Endothelial cell of umbilical vein (primary cell): ENCODE measurements at regions not wholly inside any gene's neighbourhood (a gene's known extent, or its start where the extent isn't known, plus 50 kb on each side); places are given as distances from the start of the nearest gene placed in this dataset.

ENCODE experiments used
- BruUV-seq: library from RNA; stranded (reverse); fragments of 400-500 nt; replicated peaks from 2 replicates; lab custom pipeline; 2021; lab: Mats Ljungman, UMichigan
- CTCF ChIA-PET: fragments of 300-600, 350-600 bp; sonication (Branson Sonifier 250); formaldehyde crosslinking; loops from one replicate; lab custom pipeline; 2021; ENCODE audit warnings: antibody characterized with exemption, inconsistent platforms; lab: Charles Lee
- POLR2A ChIA-PET: fragments of 300-600, 350-600 bp; sonication (Branson Sonifier 250); formaldehyde crosslinking; loops from one replicate; lab custom pipeline; 2021; ENCODE audit warnings: antibody characterized with exemption, inconsistent platforms; lab: Charles Lee
- DNase-seq: peaks from one replicate; pipeline ENCODE4 v3.0.0-alpha.2; 2011; ENCODE audit warnings: low read depth, low spot score
- FAIRE-seq: peaks from 2 replicates; lab custom pipeline; 2011; peaks lifted over from hg19 to GRCh38; lab: Jason Lieb, UNC
- H2AFZ ChIP-seq: 2 replicates; pipeline ENCODE4 v1.6.0; 2012; ENCODE audit warnings: low read depth, low read length, control low read depth, inconsistent platforms
- H3K27ac ChIP-seq: 2 replicates; pipeline ENCODE4 v1.5.1; 2011; ENCODE audit warnings: low read depth, mild to moderate bottlenecking, control low read depth, low read length, moderate library complexity; ENCODE audit not compliant: insufficient read depth
- H3K27me3 ChIP-seq, 2 experiments: 2 replicates each; pipeline versions ENCODE4 v1.6.0 to v1.6.1; 2011; ENCODE audit warnings: low read length in 2 of 2, mixed read lengths in 1 of 2; ENCODE audit not compliant: control insufficient read depth in 2 of 2, insufficient read depth in 2 of 2
- H3K36me3 ChIP-seq, 2 experiments: 2 replicates in 1 of 2; 3 replicates in 1 of 2; pipeline ENCODE4 v1.5.1; 2011; ENCODE audit warnings: low read length in 2 of 2, mild to moderate bottlenecking in 1 of 2, moderate library complexity in 1 of 2; ENCODE audit not compliant: control insufficient read depth in 2 of 2, insufficient read depth in 2 of 2; ENCODE audit errors: extremely low read depth in 1 of 2
- H3K4me1 ChIP-seq: 3 replicates; pipeline ENCODE4 v1.5.1; 2011; ENCODE audit warnings: mild to moderate bottlenecking, low read length; ENCODE audit not compliant: control insufficient read depth, insufficient read depth; ENCODE audit errors: extremely low read depth
- H3K4me2 ChIP-seq: 2 replicates; pipeline ENCODE4 v1.6.1; 2011; ENCODE audit warnings: low read length, control low read depth, mixed read lengths; ENCODE audit not compliant: insufficient read depth
- H3K4me3 ChIP-seq, 3 experiments: fragments of 200-600 bp in 1 of 3; sonication (generic), shearing (Covaris generic) in 1 of 3; replicated peaks in 1 of 3; 2 replicates each; pipeline ENCODE4 v1.5.1; 2011 to 2016; ENCODE audit warnings: control low read depth in 3 of 3, low read length in 3 of 3, mild to moderate bottlenecking in 2 of 3, inconsistent platforms in 1 of 3, low read depth in 1 of 3, moderate library complexity in 1 of 3; ENCODE audit not compliant: insufficient read depth in 1 of 3
- H3K79me2 ChIP-seq: 2 replicates; pipeline ENCODE4 v1.6.0; 2012; ENCODE audit warnings: low read length, inconsistent platforms; ENCODE audit not compliant: control insufficient read depth, insufficient read depth
- H3K9ac ChIP-seq: replicated peaks from 2 replicates; pipeline ENCODE3; 2011; ENCODE audit warnings: low read length, control low read depth; ENCODE audit not compliant: insufficient read depth; ENCODE audit errors: extremely low read depth
- H3K9me1 ChIP-seq: replicated peaks from 3 replicates; pipeline ENCODE4 v1.6.0; 2011; ENCODE audit warnings: mild to moderate bottlenecking, low read length; ENCODE audit not compliant: control insufficient read depth, insufficient read depth; ENCODE audit errors: extremely low read depth
- H3K9me3 ChIP-seq: replicated peaks from 2 replicates; pipeline ENCODE4 v1.5.1; 2012; ENCODE audit warnings: low read length, inconsistent platforms; ENCODE audit not compliant: control insufficient read depth, insufficient read depth
- H4K20me1 ChIP-seq: replicated peaks from 2 replicates; pipeline ENCODE3; 2011; ENCODE audit warnings: mild to moderate bottlenecking, low read length; ENCODE audit not compliant: control insufficient read depth, insufficient read depth; ENCODE audit errors: extremely low read depth
- CTCF ChIP-seq, 2 donors: IDR thresholded peaks; 1 replicate in 1 of 2; 2 replicates in 1 of 2; pipeline ENCODE4 v1.5.1; 2011; ENCODE audit warnings: low read length in 2 of 2, mild to moderate bottlenecking in 2 of 2, moderate library complexity in 2 of 2, control low read depth in 1 of 2, inconsistent platforms in 1 of 2, low read depth in 1 of 2; ENCODE audit not compliant: insufficient read depth in 1 of 2; ENCODE audit errors: extremely low read depth in 1 of 2
- EZH2 ChIP-seq: IDR thresholded peaks from 2 replicates; pipeline ENCODE4 v1.6.1; 2012; ENCODE audit warnings: borderline replicate concordance, low read depth, mild to moderate bottlenecking, moderate library complexity, low read length, inconsistent platforms; ENCODE audit not compliant: severe bottlenecking
- FOS ChIP-seq: IDR thresholded peaks from 2 replicates; pipeline ENCODE4 v1.6.1; 2011; ENCODE audit warnings: mild to moderate bottlenecking, low read length, moderate library complexity, borderline replicate concordance; ENCODE audit not compliant: insufficient read depth
- GATA2 ChIP-seq: IDR thresholded peaks from 2 replicates; pipeline ENCODE4 v1.7.0; 2011; ENCODE audit warnings: low read depth, mild to moderate bottlenecking, moderate library complexity, mixed read lengths, low read length; ENCODE audit not compliant: insufficient read length, insufficient read depth
- JUN ChIP-seq: IDR thresholded peaks from 2 replicates; pipeline ENCODE4 v1.6.1; 2011; ENCODE audit warnings: borderline replicate concordance, low read depth; ENCODE audit not compliant: insufficient read length, insufficient read depth
- MYC ChIP-seq: IDR thresholded peaks from one replicate; pipeline ENCODE4 v1.6.1; 2011; ENCODE audit warnings: mild to moderate bottlenecking, low read depth, low read length
- POLR2A ChIP-seq: IDR thresholded peaks from 2 replicates; pipeline ENCODE4 v1.6.1; 2012; ENCODE audit warnings: low read depth, mild to moderate bottlenecking, control low read depth, low read length
- POLR2AphosphoS5 ChIP-seq: IDR thresholded peaks from 2 replicates; pipeline ENCODE4 v1.6.1; 2012; ENCODE audit warnings: low read depth, mild to moderate bottlenecking, control low read depth, low read length, moderate library complexity; ENCODE audit not compliant: insufficient read depth
- dilution Hi-C: fragments of 300-500 bp; cut with MboI; formaldehyde crosslinking; loops from one replicate; pipeline ENCODE4 v1.15.0; 2019; ENCODE audit warnings: low sequenced_read_pairs; ENCODE audit not compliant: extremely low pct_ligation_motif_present
- intact Hi-C: fragments of 100-400 bp; cut with micrococcal nuclease; formaldehyde crosslinking; loops from one replicate; pipeline ENCODE4 v1.10.0; 2022
- TF ChIP-seq, protein P1 (sequence below): IDR thresholded peaks from 2 replicates; pipeline ENCODE4 v1.6.1; 2011; ENCODE audit not compliant: insufficient read depth, insufficient read length

GRCh38 chr10:130743751-130744271 is 567.7 kb downstream of the TCERG1L start:
- no peaks in the 10 kb centered on the region for H3K27me3 ChIP-seq
- H3K9me1 ChIP-seq: no peaks in the 10 kb centered on the region
- no peaks in the 10 kb centered on the region for H4K20me1 ChIP-seq
- no peak overlapping the region for H3K9ac ChIP-seq
- no peak overlapping the region for H2AFZ ChIP-seq
- no peaks in the 10 kb centered on the region for H3K36me3 ChIP-seq
- DNase-seq (no peak), FAIRE-seq (no peak)
- H3K79me2 ChIP-seq: no peaks in the 10 kb centered on the region
- BruUV-seq: no TSS peak
- no peak overlapping the region for H3K27ac ChIP-seq
- intact Hi-C loops (no loop called here), dilution Hi-C loops (no loop called here)
- ChIA-PET CTCF (no interaction called here), POLR2A (no interaction called here)
- TF ChIP-seq POLR2AphosphoS5 (no peak), CTCF (IDR thresholded peaks at IDR 0.05; ENCODE audit: extremely low read depth in 1 of 2, insufficient read depth in 1 of 2, low read depth in 1 of 2, low read length in 2 of 2) (no peak), FOS (no peak), JUN (no peak), POLR2A (no peak), GATA2 (no peak), MYC (no peak), EZH2 (no peak)
- TF ChIP-seq, protein P1, sequence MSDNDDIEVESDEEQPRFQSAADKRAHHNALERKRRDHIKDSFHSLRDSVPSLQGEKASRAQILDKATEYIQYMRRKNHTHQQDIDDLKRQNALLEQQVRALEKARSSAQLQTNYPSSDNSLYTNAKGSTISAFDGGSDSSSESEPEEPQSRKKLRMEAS: no peak
- H3K4me1 ChIP-seq: no peaks in the 10 kb centered on the region
- no peak overlapping the region for H3K4me3 ChIP-seq
- no peak overlapping the region for H3K4me2 ChIP-seq
- peaks cover 5% of the 10 kb centered on the region for H3K9me3 ChIP-seq
